ENCODE measurements at regions not wholly inside any gene's neighbourhood (a gene's known extent, or its start where the extent isn't known, plus 50 kb on each side); places are given as distances from the start of the nearest gene placed in this dataset.

GRCh38 chr10:33795529-33795928 is 461.1 kb upstream of the NRP1 start:
- TF ChIP-seq CTCF (IDR thresholded peaks at IDR 0.05; ENCODE audit: low read depth, low read length, poor library complexity, severe bottlenecking) (no peak), EZH2phosphoT487 (IDR thresholded peaks at IDR 0.05; ENCODE audit: borderline replicate concordance, low read length) (no peak)
